ENCODE measurements at regions not wholly inside any gene's neighbourhood (a gene's known extent, or its start where the extent isn't known, plus 50 kb on each side); places are given as distances from the start of the nearest gene placed in this dataset.

GRCh38 chr16:17555176-17555575 is 84.4 kb upstream of the XYLT1 start:
- no TSS peak for BruUV-seq (replicated peaks)
- ChIA-PET POLR2A (no interaction called here), CTCF (ENCODE audit: low intra/inter-chr PET ratio, low total read pairs) (no interaction called here)
- Histone ChIP-seq H3K4me3 (replicated peaks in 1 of 3; ENCODE audit: insufficient read depth in 1 of 3, low read depth in 2 of 3, low read length in 3 of 3) (no peak overlapping the region), H3K9me3 (ENCODE audit: low read length) (no peaks in the 10 kb centered on the region), H3K27me3 (ENCODE audit: control insufficient read depth in 1 of 2, insufficient read depth in 2 of 2, low read length in 2 of 2) (peaks cover 3 to 28% of the 10 kb centered on the region in 2 experiments; a peak in 3 of 5 replicates), H3K4me2 (ENCODE audit: low read depth, low read length) (no peak overlapping the region), H4K20me1 (ENCODE audit: insufficient read depth, low read length) (no peaks in the 10 kb centered on the region), H3K27ac (ENCODE audit: extremely low read length, insufficient read depth, low read length) (no peak overlapping the region), H3K4me1 (ENCODE audit: insufficient read depth, low read length) (no peaks in the 10 kb centered on the region), H3K36me3 (replicated peaks in 1 of 2; ENCODE audit: control insufficient read depth in 1 of 2, insufficient read depth in 2 of 2, low read length in 2 of 2) (no peaks in the 10 kb centered on the region), H2AFZ (ENCODE audit: low read length) (no peak overlapping the region), H3K9ac (ENCODE audit: insufficient read depth, low read depth, low read length) (no peak overlapping the region), H3K79me2 (ENCODE audit: insufficient read depth, low read length) (no peaks in the 10 kb centered on the region)
- intact Hi-C loops (cut with micrococcal nuclease; ENCODE audit: unreplicated experiment) = no loop called here
- in situ Hi-C loops (cut with HindIII; ENCODE audit: extremely low pct_ligation_motif_present, low pct_unique_long_range_greater_than_20kb) = no loop called here
- TF ChIP-seq ZFAT (CRISPR knock-in tag; conservative IDR thresholded peaks at IDR 0.05) (no peak), IKZF5 (CRISPR knock-in tag; IDR thresholded peaks at IDR 0.05) (no peak), HOXD1 (CRISPR knock-in tag; IDR thresholded peaks at IDR 0.05) (no peak), MXD3 (CRISPR knock-in tag; IDR thresholded peaks at IDR 0.05) (no peak), HNF4A (CRISPR knock-in tag; IDR thresholded peaks at IDR 0.05) (no peak), ZNF746 (CRISPR knock-in tag; IDR thresholded peaks at IDR 0.05) (no peak), ZNF749 (CRISPR knock-in tag; IDR thresholded peaks at IDR 0.05; ENCODE audit: borderline replicate concordance) (no peak)
- 2% methylated on average over 5 of the region's 5 CpGs for WGBS (ENCODE audit: low lambda C conversion rate)
- DNase-seq (ENCODE audit: low spot score) (no peak), FAIRE-seq (no peak), ATAC-seq (no peak)

GRCh38 chr16:17552351-17552750 is 81.6 kb upstream of the XYLT1 start:
- intact Hi-C loops (cut with micrococcal nuclease; ENCODE audit: unreplicated experiment) = no loop called here
- H3K36me3 ChIP-seq (replicated peaks in 1 of 2; ENCODE audit: control insufficient read depth in 1 of 2, insufficient read depth in 2 of 2, low read length in 2 of 2) = no peaks in the 10 kb centered on the region
- no peak overlapping the region for H3K27ac ChIP-seq (ENCODE audit: extremely low read length, insufficient read depth, low read length)
- no TSS peak for BruUV-seq (replicated peaks)
- no peaks in the 10 kb centered on the region for H3K4me1 ChIP-seq (ENCODE audit: insufficient read depth, low read length)
- no peak overlapping the region for H3K4me3 ChIP-seq (replicated peaks in 1 of 3; ENCODE audit: insufficient read depth in 1 of 3, low read depth in 2 of 3, low read length in 3 of 3)
- H3K79me2 ChIP-seq (ENCODE audit: insufficient read depth, low read length) = no peaks in the 10 kb centered on the region
- no peaks in the 10 kb centered on the region for H4K20me1 ChIP-seq (ENCODE audit: insufficient read depth, low read length)
- H3K4me2 ChIP-seq (ENCODE audit: low read depth, low read length) = no peak overlapping the region
- peaks cover 2 to 10% of the 10 kb centered on the region in 2 experiments; a peak in 3 of 5 replicates for H3K27me3 ChIP-seq (ENCODE audit: control insufficient read depth in 1 of 2, insufficient read depth in 2 of 2, low read length in 2 of 2)
- DNase-seq (ENCODE audit: low spot score) (no peak), ATAC-seq (no peak), FAIRE-seq (no peak)
- WGBS (ENCODE audit: low lambda C conversion rate) = 76% methylated on average over 5 of the region's 5 CpGs
- in situ Hi-C loops (cut with HindIII; ENCODE audit: extremely low pct_ligation_motif_present, low pct_unique_long_range_greater_than_20kb) = no loop called here
- POLR2A ChIA-PET = no interaction called here
- CTCF ChIA-PET (ENCODE audit: low intra/inter-chr PET ratio, low total read pairs) = no interaction called here
- H3K9me3 ChIP-seq (ENCODE audit: low read length) = no peaks in the 10 kb centered on the region
- no peak overlapping the region for H2AFZ ChIP-seq (ENCODE audit: low read length)
- no peak overlapping the region for H3K9ac ChIP-seq (ENCODE audit: insufficient read depth, low read depth, low read length)
- no peak for TF ChIP-seq NR2F2 (IDR thresholded peaks at IDR 0.05; ENCODE audit: borderline replicate concordance, low read depth)
- no peak for TF ChIP-seq DNMT1 (CRISPR knock-in tag; IDR thresholded peaks at IDR 0.05)
- no peak for TF ChIP-seq ZNF737 (CRISPR knock-in tag; IDR thresholded peaks at IDR 0.05; ENCODE audit: borderline replicate concordance)
- TF ChIP-seq GTF2F1 (IDR thresholded peaks at IDR 0.05; ENCODE audit: low read length) = no peak
- TF ChIP-seq, protein P1, sequence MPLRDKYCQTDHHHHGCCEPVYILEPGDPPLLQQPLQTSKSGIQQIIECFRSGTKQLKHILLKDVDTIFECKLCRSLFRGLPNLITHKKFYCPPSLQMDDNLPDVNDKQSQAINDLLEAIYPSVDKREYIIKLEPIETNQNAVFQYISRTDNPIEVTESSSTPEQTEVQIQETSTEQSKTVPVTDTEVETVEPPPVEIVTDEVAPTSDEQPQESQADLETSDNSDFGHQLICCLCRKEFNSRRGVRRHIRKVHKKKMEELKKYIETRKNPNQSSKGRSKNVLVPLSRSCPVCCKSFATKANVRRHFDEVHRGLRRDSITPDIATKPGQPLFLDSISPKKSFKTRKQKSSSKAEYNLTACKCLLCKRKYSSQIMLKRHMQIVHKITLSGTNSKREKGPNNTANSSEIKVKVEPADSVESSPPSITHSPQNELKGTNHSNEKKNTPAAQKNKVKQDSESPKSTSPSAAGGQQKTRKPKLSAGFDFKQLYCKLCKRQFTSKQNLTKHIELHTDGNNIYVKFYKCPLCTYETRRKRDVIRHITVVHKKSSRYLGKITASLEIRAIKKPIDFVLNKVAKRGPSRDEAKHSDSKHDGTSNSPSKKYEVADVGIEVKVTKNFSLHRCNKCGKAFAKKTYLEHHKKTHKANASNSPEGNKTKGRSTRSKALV (CRISPR knock-in tag; IDR thresholded peaks at IDR 0.05) = no peak
- TF ChIP-seq NCOA1 (CRISPR knock-in tag; IDR thresholded peaks at IDR 0.05) = no peak
- TF ChIP-seq ZNF891 (CRISPR knock-in tag; IDR thresholded peaks at IDR 0.05) = no peak
- no peak for TF ChIP-seq SALL1 (CRISPR knock-in tag; IDR thresholded peaks at IDR 0.05)
- no peak for TF ChIP-seq KMT2B (CRISPR knock-in tag; IDR thresholded peaks at IDR 0.05)
- TF ChIP-seq ZFP62 (CRISPR knock-in tag; IDR thresholded peaks at IDR 0.05) = no peak
- TF ChIP-seq NR2F6 (IDR thresholded peaks at IDR 0.05) = no peak
- no peak for TF ChIP-seq NR2F6 (CRISPR knock-in tag; IDR thresholded peaks at IDR 0.05)
- no peak for TF ChIP-seq NAIF1 (CRISPR knock-in tag; IDR thresholded peaks at IDR 0.05; ENCODE audit: borderline replicate concordance)
- TF ChIP-seq ZNF619 (CRISPR knock-in tag; IDR thresholded peaks at IDR 0.05) = no peak

All from HepG2 (cell line).